ENCODE measurements at regions not wholly inside any gene's neighbourhood (a gene's known extent, or its start where the extent isn't known, plus 50 kb on each side); places are given as distances from the start of the nearest gene placed in this dataset.

- intact Hi-C loops (cut with DNase I): no loop called here
- no peaks in the 10 kb centered on the region for H3K9me3 ChIP-seq
- no peak for DNase-seq
- H3K27ac ChIP-seq: no peak overlapping the region
- H3K4me3 ChIP-seq: no peak overlapping the region
- TF ChIP-seq, protein P1, sequence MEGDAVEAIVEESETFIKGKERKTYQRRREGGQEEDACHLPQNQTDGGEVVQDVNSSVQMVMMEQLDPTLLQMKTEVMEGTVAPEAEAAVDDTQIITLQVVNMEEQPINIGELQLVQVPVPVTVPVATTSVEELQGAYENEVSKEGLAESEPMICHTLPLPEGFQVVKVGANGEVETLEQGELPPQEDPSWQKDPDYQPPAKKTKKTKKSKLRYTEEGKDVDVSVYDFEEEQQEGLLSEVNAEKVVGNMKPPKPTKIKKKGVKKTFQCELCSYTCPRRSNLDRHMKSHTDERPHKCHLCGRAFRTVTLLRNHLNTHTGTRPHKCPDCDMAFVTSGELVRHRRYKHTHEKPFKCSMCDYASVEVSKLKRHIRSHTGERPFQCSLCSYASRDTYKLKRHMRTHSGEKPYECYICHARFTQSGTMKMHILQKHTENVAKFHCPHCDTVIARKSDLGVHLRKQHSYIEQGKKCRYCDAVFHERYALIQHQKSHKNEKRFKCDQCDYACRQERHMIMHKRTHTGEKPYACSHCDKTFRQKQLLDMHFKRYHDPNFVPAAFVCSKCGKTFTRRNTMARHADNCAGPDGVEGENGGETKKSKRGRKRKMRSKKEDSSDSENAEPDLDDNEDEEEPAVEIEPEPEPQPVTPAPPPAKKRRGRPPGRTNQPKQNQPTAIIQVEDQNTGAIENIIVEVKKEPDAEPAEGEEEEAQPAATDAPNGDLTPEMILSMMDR (IDR thresholded peaks at IDR 0.05): no peak
- no peak overlapping the region for H3K9ac ChIP-seq (ENCODE audit: low read depth in 2 of 2, low read length in 2 of 2)
- no peaks in the 10 kb centered on the region for H3K4me1 ChIP-seq
- no peaks in the 10 kb centered on the region for H3K36me3 ChIP-seq
- no peaks in the 10 kb centered on the region for H3K27me3 ChIP-seq
Observed at GRCh38 chr10:36492590-36493515, 632.5 kb upstream of the ANKRD30A start.

DNA sequence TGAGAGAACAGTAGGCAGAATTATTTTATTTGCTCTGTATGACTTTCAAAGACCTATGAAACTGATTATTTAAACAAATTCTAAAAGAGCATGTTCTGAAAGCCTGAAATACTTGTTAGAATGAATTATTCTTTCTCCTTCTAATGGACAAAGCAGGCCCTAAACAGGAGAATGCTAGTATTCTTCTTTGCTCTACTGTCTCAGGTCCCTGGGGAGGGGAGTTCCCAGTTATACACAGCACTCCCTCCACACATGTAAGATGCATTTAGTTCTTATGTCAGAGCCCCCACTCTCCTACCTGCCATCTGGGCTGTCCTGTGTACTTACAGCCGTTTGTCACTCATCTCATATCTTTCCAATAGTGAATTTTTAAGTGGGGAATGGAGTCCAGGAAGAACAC, 633.5 kb upstream of the ANKRD30A start:
- intact Hi-C loops (cut with DNase I): no loop called here
- Histone ChIP-seq H3K27me3 (no peaks in the 10 kb centered on the region), H3K4me1 (no peaks in the 10 kb centered on the region), H3K36me3 (no peaks in the 10 kb centered on the region), H3K9ac (ENCODE audit: low read depth in 2 of 2, low read length in 2 of 2) (no peak overlapping the region), H3K9me3 (no peaks in the 10 kb centered on the region), H3K27ac (no peak overlapping the region), H3K4me3 (no peak overlapping the region)
- TF ChIP-seq, protein P1 (IDR thresholded peaks at IDR 0.05): no peak
- DNase-seq: no peak

DNA sequence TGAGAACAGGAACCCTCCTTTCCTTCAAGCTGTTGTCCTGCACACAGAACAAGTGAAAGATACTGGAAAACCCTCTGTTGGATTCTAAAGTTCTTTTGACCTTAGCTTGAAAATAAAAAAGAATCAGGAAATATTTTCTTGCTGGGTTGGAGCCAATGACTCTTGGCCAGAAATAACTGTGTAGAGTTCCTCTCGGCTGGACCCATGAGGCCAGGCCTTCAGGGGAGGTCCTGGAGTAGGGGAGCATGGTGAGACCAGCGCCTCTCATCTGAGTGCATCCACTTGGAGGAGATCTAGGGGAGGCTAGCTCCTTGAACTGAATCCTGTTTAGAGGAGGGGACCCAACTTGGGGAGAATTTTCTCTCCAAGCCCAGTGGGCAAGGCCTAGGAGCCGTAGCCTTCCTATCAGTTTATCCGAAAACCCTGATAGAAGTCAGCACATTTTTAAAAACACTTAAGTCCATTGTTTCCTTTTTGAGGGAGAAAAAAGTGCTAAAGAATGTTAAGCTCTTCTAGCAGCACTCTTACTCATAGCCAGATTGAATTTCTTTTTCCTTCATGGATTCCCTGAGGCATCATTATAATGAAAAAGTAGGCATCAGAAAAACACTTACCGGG, 635.7 kb upstream of the ANKRD30A start:
- TF ChIP-seq, protein P1 (IDR thresholded peaks at IDR 0.05): no peak
- Histone ChIP-seq H3K9me3 (no peaks in the 10 kb centered on the region), H3K4me1 (no peaks in the 10 kb centered on the region), H3K27me3 (no peaks in the 10 kb centered on the region), H3K36me3 (no peaks in the 10 kb centered on the region), H3K4me3 (no peak overlapping the region), H3K27ac (no peak overlapping the region), H3K9ac (ENCODE audit: low read depth in 2 of 2, low read length in 2 of 2) (no peak overlapping the region)
- intact Hi-C loops (cut with DNase I): no loop called here
- DNase-seq: no peak

- TF ChIP-seq, protein P1 (IDR thresholded peaks at IDR 0.05): no peak
- Histone ChIP-seq H3K36me3 (no peaks in the 10 kb centered on the region), H3K27ac (no peak overlapping the region), H3K4me3 (no peak overlapping the region), H3K9me3 (no peaks in the 10 kb centered on the region), H3K27me3 (no peaks in the 10 kb centered on the region), H3K4me1 (no peaks in the 10 kb centered on the region), H3K9ac (ENCODE audit: low read depth in 2 of 2, low read length in 2 of 2) (no peak overlapping the region)
- DNase-seq: no peak
- intact Hi-C loops (cut with DNase I): no loop called here
Observed at GRCh38 chr10:36489181-36489580, 636.2 kb upstream of the ANKRD30A start.

DNA sequence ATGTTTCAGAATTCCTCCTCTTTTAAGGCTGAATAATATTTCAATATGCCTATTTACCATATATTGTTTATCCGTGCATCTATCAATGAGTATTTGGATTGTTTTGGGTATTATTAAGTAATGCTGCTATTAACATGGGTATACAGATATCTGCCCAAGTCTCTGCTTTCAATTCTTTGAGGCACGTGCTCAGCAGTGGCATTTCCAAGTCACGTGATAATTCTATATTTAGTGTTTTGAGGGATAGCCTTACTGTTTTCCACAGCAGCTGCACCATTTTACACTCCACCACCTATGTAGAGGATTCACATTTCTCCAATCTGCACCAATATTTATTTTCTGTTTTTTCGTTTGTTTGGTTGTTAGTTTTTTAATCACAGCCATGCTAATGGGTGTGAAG, 636.8 kb upstream of the ANKRD30A start:
- Histone ChIP-seq H3K4me3 (no peak overlapping the region), H3K9ac (ENCODE audit: low read depth in 2 of 2, low read length in 2 of 2) (no peak overlapping the region), H3K9me3 (no peaks in the 10 kb centered on the region), H3K36me3 (no peaks in the 10 kb centered on the region), H3K27ac (no peak overlapping the region), H3K4me1 (no peaks in the 10 kb centered on the region), H3K27me3 (no peaks in the 10 kb centered on the region)
- DNase-seq: no peak
- intact Hi-C loops (cut with DNase I): no loop called here
- TF ChIP-seq, protein P1 (IDR thresholded peaks at IDR 0.05): no peak
